GM23248 (cell line): ENCODE measurements at regions not wholly inside any gene's neighbourhood (a gene's known extent, or its start where the extent isn't known, plus 50 kb on each side); places are given as distances from the start of the nearest gene placed in this dataset.

Experiments used
- DNase-seq: peaks from one replicate; pipeline ENCODE4 v3.0.0-alpha.2; 2015
- H2AFZ ChIP-seq: fragments of 200-600 bp; sonication (generic); 2 replicates; pipeline ENCODE4 v1.6.1; 2016; ENCODE audit warnings: antibody characterized with exemption
- H3F3A ChIP-seq: fragments of 200-600 bp; sonication (generic); 2 replicates; pipeline ENCODE4 v1.6.1; 2016; ENCODE audit warnings: mild to moderate bottlenecking, antibody characterized with exemption, mixed run types; ENCODE audit not compliant: insufficient read depth
- H3K27ac ChIP-seq: fragments of 200-600 bp; sonication (generic); 2 replicates; pipeline ENCODE4 v1.5.1; 2016; ENCODE audit warnings: mild to moderate bottlenecking
- H3K27me3 ChIP-seq: fragments of 200-600 bp; sonication (generic); replicated peaks from 2 replicates; pipeline ENCODE4 v1.6.1; 2016; ENCODE audit warnings: mild to moderate bottlenecking; ENCODE audit not compliant: insufficient read depth
- H3K36me3 ChIP-seq: fragments of 200-600 bp; sonication (generic); 2 replicates; pipeline ENCODE4 v1.6.1; 2016; ENCODE audit warnings: low read depth, mild to moderate bottlenecking
- H3K4me1 ChIP-seq: fragments of 200-600 bp; sonication (generic); 2 replicates; pipeline ENCODE4 v1.6.1; 2016; ENCODE audit warnings: mild to moderate bottlenecking; ENCODE audit not compliant: insufficient read depth
- H3K4me2 ChIP-seq: fragments of 200-600 bp; sonication (generic); one replicate; pipeline ENCODE4 v1.6.1; 2016; ENCODE audit warnings: mild to moderate bottlenecking; ENCODE audit not compliant: unreplicated experiment
- H3K4me3 ChIP-seq: fragments of 200-600 bp; sonication (generic); 2 replicates; pipeline ENCODE4 v1.5.1; 2016; ENCODE audit warnings: mild to moderate bottlenecking
- H3K79me2 ChIP-seq: fragments of 200-600 bp; sonication (generic); 2 replicates; pipeline ENCODE4 v1.6.1; 2016; ENCODE audit warnings: mild to moderate bottlenecking; ENCODE audit not compliant: insufficient read depth
- H3K9ac ChIP-seq: fragments of 200-600 bp; sonication (generic); 2 replicates; pipeline ENCODE4 v1.6.1; 2016; ENCODE audit warnings: mild to moderate bottlenecking
- H3K9me2 ChIP-seq: fragments of 200-600 bp; sonication (generic); 2 replicates; pipeline ENCODE4 v1.6.1; 2016; ENCODE audit warnings: mixed run types, mild to moderate bottlenecking, moderate library complexity; ENCODE audit not compliant: insufficient read depth
- H3K9me3 ChIP-seq: fragments of 200-600 bp; sonication (generic); one replicate; pipeline ENCODE4 v1.6.1; 2017; ENCODE audit warnings: low read depth
- H4K20me1 ChIP-seq: fragments of 200-600 bp; sonication (generic); 2 replicates; pipeline ENCODE4 v1.6.0; 2016; ENCODE audit not compliant: insufficient read depth
- EZH2 ChIP-seq: fragments of 200-600 bp; sonication (generic); IDR thresholded peaks from 2 replicates; pipeline ENCODE4 v1.6.1; 2018; ENCODE audit warnings: antibody characterized with exemption, mild to moderate bottlenecking; ENCODE audit not compliant: insufficient read depth, poor library complexity, severe bottlenecking
- EZH2phosphoT487 ChIP-seq: fragments of 200-600 bp; sonication (generic); IDR thresholded peaks from 2 replicates; pipeline ENCODE4 v1.6.1; 2018; ENCODE audit warnings: antibody characterized with exemption, moderate library complexity, mild to moderate bottlenecking, low read depth; ENCODE audit not compliant: insufficient read depth
- WGBS, 2 experiments: methylation state at CpG; one replicate each; pipeline ENCODE4 v1.1.6; 2015 to 2017; ENCODE audit warnings: low lambda C conversion rate in 2 of 2, low coverage in 1 of 2; ENCODE audit errors: missing lambda C conversion rate in 2 of 2; 5-methylcytosine and 5-hydroxymethylcytosine counted together
- in situ Hi-C: fragments of 300-500 bp; cut with MboI; formaldehyde crosslinking; loops from 2 replicates; pipeline ENCODE4 v1.15.0; 2020

GRCh38 chr9:120186276-120186675 is 393.7 kb downstream of the CDK5RAP2 start:
- no peaks in the 10 kb centered on the region for H3K9me3 ChIP-seq
- no peaks in the 10 kb centered on the region for H3K36me3 ChIP-seq
- H4K20me1 ChIP-seq, result no peaks in the 10 kb centered on the region
- no peaks in the 10 kb centered on the region for H3K4me1 ChIP-seq
- H2AFZ ChIP-seq, result no peak overlapping the region
- no peak overlapping the region for H3K4me2 ChIP-seq
- no peak overlapping the region for H3K4me3 ChIP-seq
- H3K9ac ChIP-seq, result no peak overlapping the region
- H3K79me2 ChIP-seq, result no peaks in the 10 kb centered on the region
- H3F3A ChIP-seq, result no peaks in the 10 kb centered on the region
- in situ Hi-C loops, result no loop called here
- H3K27ac ChIP-seq, result no peak overlapping the region
- peaks cover 9% of the 10 kb centered on the region; the same call in 1 of the 2 replicates for H3K27me3 ChIP-seq
- TF ChIP-seq EZH2phosphoT487, result no peak
- TF ChIP-seq EZH2, result no peak
- WGBS, 2 experiments, result 0 to 1% methylated on average over 3 of the region's 3 CpGs
- H3K9me2 ChIP-seq, result no peaks in the 10 kb centered on the region
- no peak for DNase-seq

DNA sequence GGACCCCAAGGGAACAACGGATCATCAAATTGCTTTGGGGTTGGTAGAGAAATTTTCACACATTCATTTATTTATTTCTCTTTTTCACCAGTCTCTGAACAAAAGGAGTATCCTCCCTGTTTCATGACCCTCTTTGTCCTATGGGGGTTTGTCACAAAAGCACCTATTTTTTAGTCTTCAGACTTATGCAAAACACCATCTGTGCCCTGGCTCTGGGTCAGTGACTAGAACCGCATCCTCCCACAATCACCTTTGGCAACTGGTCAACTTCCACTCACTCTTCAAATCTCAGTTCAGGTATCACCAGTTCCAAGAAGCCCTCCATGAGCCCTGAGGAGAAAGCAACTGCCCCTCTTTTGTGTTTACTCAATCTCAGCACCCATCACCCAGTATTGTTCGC is 395.7 kb downstream of the CDK5RAP2 start:
- no peak for TF ChIP-seq EZH2phosphoT487
- TF ChIP-seq EZH2, result no peak
- Histone ChIP-seq H3F3A (no peaks in the 10 kb centered on the region), H3K9me3 (no peaks in the 10 kb centered on the region), H2AFZ (no peak overlapping the region), H3K4me1 (no peaks in the 10 kb centered on the region), H3K9ac (no peak overlapping the region), H3K79me2 (no peaks in the 10 kb centered on the region), H3K9me2 (no peaks in the 10 kb centered on the region), H4K20me1 (no peaks in the 10 kb centered on the region), H3K4me2 (no peak overlapping the region), H3K27ac (no peak overlapping the region), H3K27me3 (peaks cover 9% of the 10 kb centered on the region; the same call in 1 of the 2 replicates), H3K4me3 (no peak overlapping the region), H3K36me3 (no peaks in the 10 kb centered on the region)
- no peak for DNase-seq
- 39 to 44% methylated on average over 3 of the region's 3 CpGs for WGBS, 2 experiments
- in situ Hi-C loops, result no loop called here

DNA sequence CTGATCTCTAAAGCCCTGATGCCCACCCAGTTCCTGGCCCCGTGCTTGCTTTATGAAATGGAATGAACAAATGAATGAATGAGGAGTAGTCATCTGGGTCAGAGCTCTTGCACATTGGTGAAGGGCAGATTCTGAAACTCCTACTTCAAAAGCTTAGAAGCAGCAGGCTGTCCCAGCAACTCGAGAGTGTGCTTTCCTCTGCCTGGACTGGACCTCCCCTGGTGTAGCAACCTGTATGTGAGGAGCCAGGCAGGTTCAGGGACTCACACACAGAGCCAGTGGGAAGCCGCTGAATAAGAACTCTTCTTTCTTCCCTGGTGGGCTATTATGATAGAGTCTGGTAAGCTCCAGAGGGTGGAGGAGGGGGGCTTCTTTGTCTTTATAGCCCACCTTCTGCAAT is 396.4 kb downstream of the CDK5RAP2 start:
- Histone ChIP-seq H3K4me2 (no peak overlapping the region), H3K9me2 (no peaks in the 10 kb centered on the region), H3K4me3 (no peak overlapping the region), H3K27ac (no peak overlapping the region), H3K27me3 (peaks cover 9% of the 10 kb centered on the region; the same call in 1 of the 2 replicates), H3K4me1 (no peaks in the 10 kb centered on the region), H4K20me1 (no peaks in the 10 kb centered on the region), H3K79me2 (no peaks in the 10 kb centered on the region), H3F3A (no peaks in the 10 kb centered on the region), H3K9ac (no peak overlapping the region), H3K36me3 (no peaks in the 10 kb centered on the region), H2AFZ (no peak overlapping the region), H3K9me3 (no peaks in the 10 kb centered on the region)
- in situ Hi-C loops, result no loop called here
- WGBS, 2 experiments, result 26 to 28% methylated on average over 3 of the region's 3 CpGs
- TF ChIP-seq EZH2phosphoT487, result no peak
- DNase-seq, result no peak

- Histone ChIP-seq H3K9ac (no peak overlapping the region), H3K9me2 (no peaks in the 10 kb centered on the region), H4K20me1 (no peaks in the 10 kb centered on the region), H2AFZ (no peak overlapping the region), H3K36me3 (no peaks in the 10 kb centered on the region), H3K4me3 (no peak overlapping the region), H3K27ac (no peak overlapping the region), H3K27me3 (peaks cover 9% of the 10 kb centered on the region; the same call in 1 of the 2 replicates), H3K4me1 (no peaks in the 10 kb centered on the region), H3K4me2 (no peak overlapping the region), H3K9me3 (no peaks in the 10 kb centered on the region), H3F3A (no peaks in the 10 kb centered on the region), H3K79me2 (no peaks in the 10 kb centered on the region)
- in situ Hi-C loops, result no loop called here
- no peak for DNase-seq
- TF ChIP-seq EZH2, result no peak
- TF ChIP-seq EZH2phosphoT487, result no peak
- 20 to 24% methylated on average over 1 of the region's 1 CpG for WGBS, 2 experiments
Measured at GRCh38 chr9:120182011-120182410, 398.0 kb downstream of the CDK5RAP2 start.

DNA sequence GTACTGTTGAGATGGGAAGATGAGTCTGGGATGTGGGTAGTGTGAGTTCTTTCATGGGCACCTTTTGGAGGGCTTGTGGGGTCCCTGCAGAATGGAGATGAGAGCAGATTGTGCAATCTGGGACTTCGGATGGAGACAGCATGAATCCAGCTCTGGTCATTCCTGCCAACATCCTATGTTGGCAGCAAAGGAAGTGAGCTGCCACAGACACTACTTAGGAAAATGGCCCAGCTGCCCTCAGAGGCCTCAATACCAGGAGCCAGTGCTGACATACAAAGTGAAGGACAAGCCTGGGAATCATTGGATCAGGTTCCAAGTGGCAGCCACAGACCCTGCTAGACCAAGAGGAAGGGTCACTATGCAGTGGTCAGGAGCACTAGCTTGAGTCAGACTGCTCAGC is 402.8 kb downstream of the CDK5RAP2 start:
- Histone ChIP-seq H3K79me2 (no peaks in the 10 kb centered on the region), H3K27ac (no peak overlapping the region), H3K27me3 (no peaks in the 10 kb centered on the region), H4K20me1 (no peaks in the 10 kb centered on the region), H2AFZ (no peak overlapping the region), H3K9me2 (no peaks in the 10 kb centered on the region), H3K36me3 (no peaks in the 10 kb centered on the region), H3K4me1 (no peaks in the 10 kb centered on the region), H3K9me3 (no peaks in the 10 kb centered on the region), H3F3A (no peaks in the 10 kb centered on the region), H3K4me2 (no peak overlapping the region), H3K9ac (no peak overlapping the region), H3K4me3 (no peak overlapping the region)
- WGBS, 2 experiments, result 0 to 9% methylated on average over 1 of the region's 1 CpG
- in situ Hi-C loops, result no loop called here
- TF ChIP-seq EZH2 (no peak), EZH2phosphoT487 (no peak)
- DNase-seq, result no peak
